ENCODE measurements at regions not wholly inside any gene's neighbourhood (a gene's known extent, or its start where the extent isn't known, plus 50 kb on each side); places are given as distances from the start of the nearest gene placed in this dataset.

- no peak for TF ChIP-seq CTCF (IDR thresholded peaks at IDR 0.05)
- no peak for TF ChIP-seq JUN (CRISPR knock-in tag; IDR thresholded peaks at IDR 0.05)
- TF ChIP-seq TP53 (CRISPR knock-in tag; IDR thresholded peaks at IDR 0.05) = no peak
- TF ChIP-seq SP1 (CRISPR knock-in tag; conservative IDR thresholded peaks at IDR 0.05) = no peak
- TF ChIP-seq ZNF396 (CRISPR knock-in tag; IDR thresholded peaks at IDR 0.05; ENCODE audit: borderline replicate concordance) = no peak
- no peak for TF ChIP-seq TCF7 (CRISPR knock-in tag; IDR thresholded peaks at IDR 0.05; ENCODE audit: low read depth)
- no peak for TF ChIP-seq NR3C1 (CRISPR knock-in tag; conservative IDR thresholded peaks at IDR 0.05; ENCODE audit: low read depth)
- no peak for TF ChIP-seq MAX (CRISPR knock-in tag; IDR thresholded peaks at IDR 0.05)
- no peak for TF ChIP-seq USF2 (CRISPR knock-in tag; IDR thresholded peaks at IDR 0.05)
- TF ChIP-seq, protein P1, sequence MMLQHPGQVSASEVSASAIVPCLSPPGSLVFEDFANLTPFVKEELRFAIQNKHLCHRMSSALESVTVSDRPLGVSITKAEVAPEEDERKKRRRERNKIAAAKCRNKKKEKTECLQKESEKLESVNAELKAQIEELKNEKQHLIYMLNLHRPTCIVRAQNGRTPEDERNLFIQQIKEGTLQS (CRISPR knock-in tag; conservative IDR thresholded peaks at IDR 0.05) = no peak
- no peak for TF ChIP-seq ESRRA (CRISPR knock-in tag; IDR thresholded peaks at IDR 0.05; ENCODE audit: borderline replicate concordance)
- TF ChIP-seq ZNF416 (CRISPR knock-in tag; IDR thresholded peaks at IDR 0.05) = no peak
- TF ChIP-seq, protein P2, sequence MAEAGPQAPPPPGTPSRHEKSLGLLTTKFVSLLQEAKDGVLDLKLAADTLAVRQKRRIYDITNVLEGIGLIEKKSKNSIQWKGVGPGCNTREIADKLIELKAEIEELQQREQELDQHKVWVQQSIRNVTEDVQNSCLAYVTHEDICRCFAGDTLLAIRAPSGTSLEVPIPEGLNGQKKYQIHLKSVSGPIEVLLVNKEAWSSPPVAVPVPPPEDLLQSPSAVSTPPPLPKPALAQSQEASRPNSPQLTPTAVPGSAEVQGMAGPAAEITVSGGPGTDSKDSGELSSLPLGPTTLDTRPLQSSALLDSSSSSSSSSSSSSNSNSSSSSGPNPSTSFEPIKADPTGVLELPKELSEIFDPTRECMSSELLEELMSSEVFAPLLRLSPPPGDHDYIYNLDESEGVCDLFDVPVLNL (CRISPR knock-in tag; IDR thresholded peaks at IDR 0.05; ENCODE audit: borderline replicate concordance, low read depth) = no peak
- no peak for TF ChIP-seq RORB (CRISPR knock-in tag; IDR thresholded peaks at IDR 0.05)
Observed at GRCh38 chr13:90413548-90413947, 933.9 kb upstream of the MIR17HG start.
